ENCODE measurements at regions not wholly inside any gene's neighbourhood (a gene's known extent, or its start where the extent isn't known, plus 50 kb on each side); places are given as distances from the start of the nearest gene placed in this dataset.
"Not testable (repeated sequence)": the region's sequence is repeated elsewhere in the genome, so short reads cannot be mapped to it uniquely, and the experiment has no call there.

- Histone ChIP-seq H3K9me2 (replicated peaks; ENCODE audit: low read depth, low read length) (no peaks in the 10 kb centered on the region), H3K4me1 (ENCODE audit: insufficient read depth, low read length, poor library complexity, severe bottlenecking) (no peaks in the 10 kb centered on the region), H4K20me1 (ENCODE audit: insufficient read depth, low read length, poor library complexity, severe bottlenecking) (no peaks in the 10 kb centered on the region), H3K27me3 (ENCODE audit: insufficient read depth, low read length, poor library complexity, severe bottlenecking) (no peaks in the 10 kb centered on the region), H3K4me3 (ENCODE audit: low read length, poor library complexity, severe bottlenecking) (no peak overlapping the region), H3F3A (ENCODE audit: low read depth) (no peaks in the 10 kb centered on the region), H3K4me2 (ENCODE audit: low read depth, low read length, poor library complexity, severe bottlenecking) (no peak overlapping the region), H3K36me3 (ENCODE audit: insufficient read depth, low read length) (no peaks in the 10 kb centered on the region), H3K9ac (ENCODE audit: low read depth, low read length, poor library complexity, severe bottlenecking) (no peak overlapping the region), H3K79me2 (ENCODE audit: insufficient read depth, low read length) (no peaks in the 10 kb centered on the region), H2AFZ (ENCODE audit: low read length) (no peak overlapping the region), H3K9me3 (ENCODE audit: insufficient read depth, low read depth, low read length) (no peaks in the 10 kb centered on the region)
- TF ChIP-seq CTCF (conservative IDR thresholded peaks at IDR 0.05; ENCODE audit: low read length), result no peak
- no peak for TF ChIP-seq EZH2phosphoT487 (IDR thresholded peaks at IDR 0.05; ENCODE audit: borderline replicate concordance)
These were observed 246.7 kb upstream of the NRIP1 start for GRCh38 chr21:15311510-15311909.

- H3K4me3 ChIP-seq (ENCODE audit: low read length, poor library complexity, severe bottlenecking); H3K79me2 ChIP-seq (ENCODE audit: insufficient read depth, low read length); H3K27me3 ChIP-seq (ENCODE audit: insufficient read depth, low read length, poor library complexity, severe bottlenecking); H4K20me1 ChIP-seq (ENCODE audit: insufficient read depth, low read length, poor library complexity, severe bottlenecking); H3K9me3 ChIP-seq (ENCODE audit: insufficient read depth, low read depth, low read length); H3K4me1 ChIP-seq (ENCODE audit: insufficient read depth, low read length, poor library complexity, severe bottlenecking); H3K4me2 ChIP-seq (ENCODE audit: low read depth, low read length, poor library complexity, severe bottlenecking); H2AFZ ChIP-seq (ENCODE audit: low read length); H3F3A ChIP-seq (ENCODE audit: low read depth); H3K9me2 ChIP-seq (replicated peaks; ENCODE audit: low read depth, low read length); H3K36me3 ChIP-seq (ENCODE audit: insufficient read depth, low read length); H3K9ac ChIP-seq (ENCODE audit: low read depth, low read length, poor library complexity, severe bottlenecking): not testable (repeated sequence)
These were observed 252.2 kb upstream of the NRIP1 start for GRCh38 chr21:15317034-15317433.

GRCh38 chr21:15319727-15320126 is 254.9 kb upstream of the NRIP1 start:
- Histone ChIP-seq H3F3A (ENCODE audit: low read depth) (no peaks in the 10 kb centered on the region), H3K27me3 (ENCODE audit: insufficient read depth, low read length, poor library complexity, severe bottlenecking) (no peaks in the 10 kb centered on the region), H3K36me3 (ENCODE audit: insufficient read depth, low read length) (no peaks in the 10 kb centered on the region), H3K9ac (ENCODE audit: low read depth, low read length, poor library complexity, severe bottlenecking) (no peak overlapping the region), H3K9me2 (replicated peaks; ENCODE audit: low read depth, low read length) (no peaks in the 10 kb centered on the region), H3K9me3 (ENCODE audit: insufficient read depth, low read depth, low read length) (no peaks in the 10 kb centered on the region), H2AFZ (ENCODE audit: low read length) (no peak overlapping the region), H3K4me2 (ENCODE audit: low read depth, low read length, poor library complexity, severe bottlenecking) (no peak overlapping the region), H3K79me2 (ENCODE audit: insufficient read depth, low read length) (no peaks in the 10 kb centered on the region), H3K4me3 (ENCODE audit: low read length, poor library complexity, severe bottlenecking) (no peak overlapping the region), H4K20me1 (ENCODE audit: insufficient read depth, low read length, poor library complexity, severe bottlenecking) (no peaks in the 10 kb centered on the region), H3K4me1 (ENCODE audit: insufficient read depth, low read length, poor library complexity, severe bottlenecking) (no peaks in the 10 kb centered on the region)
- TF ChIP-seq CTCF (conservative IDR thresholded peaks at IDR 0.05; ENCODE audit: low read length), result no peak

GRCh38 chr21:15324542-15324941 is 259.7 kb upstream of the NRIP1 start:
- TF ChIP-seq CTCF (conservative IDR thresholded peaks at IDR 0.05; ENCODE audit: low read length), result no peak
- TF ChIP-seq EZH2phosphoT487 (IDR thresholded peaks at IDR 0.05; ENCODE audit: borderline replicate concordance), result no peak
- H4K20me1 ChIP-seq (ENCODE audit: insufficient read depth, low read length, poor library complexity, severe bottlenecking), result no peaks in the 10 kb centered on the region
- H3F3A ChIP-seq (ENCODE audit: low read depth), result no peaks in the 10 kb centered on the region
- H3K4me2 ChIP-seq (ENCODE audit: low read depth, low read length, poor library complexity, severe bottlenecking), result no peak overlapping the region
- peaks cover 10% of the 10 kb centered on the region; the same call in 1 of the 2 replicates for H3K9me3 ChIP-seq (ENCODE audit: insufficient read depth, low read depth, low read length)
- no peaks in the 10 kb centered on the region for H3K27me3 ChIP-seq (ENCODE audit: insufficient read depth, low read length, poor library complexity, severe bottlenecking)
- H3K4me1 ChIP-seq (ENCODE audit: insufficient read depth, low read length, poor library complexity, severe bottlenecking), result no peaks in the 10 kb centered on the region
- no peaks in the 10 kb centered on the region for H3K9me2 ChIP-seq (replicated peaks; ENCODE audit: low read depth, low read length)
- H3K9ac ChIP-seq (ENCODE audit: low read depth, low read length, poor library complexity, severe bottlenecking), result no peak overlapping the region
- no peaks in the 10 kb centered on the region for H3K79me2 ChIP-seq (ENCODE audit: insufficient read depth, low read length)
- H2AFZ ChIP-seq (ENCODE audit: low read length), result no peak overlapping the region
- H3K36me3 ChIP-seq (ENCODE audit: insufficient read depth, low read length), result no peaks in the 10 kb centered on the region
- H3K4me3 ChIP-seq (ENCODE audit: low read length, poor library complexity, severe bottlenecking), result no peak overlapping the region
